ENCODE measurements at regions not wholly inside any gene's neighbourhood (a gene's known extent, or its start where the extent isn't known, plus 50 kb on each side); places are given as distances from the start of the nearest gene placed in this dataset.

- no peak for TF ChIP-seq CTCF (IDR thresholded peaks at IDR 0.05)
- H3K36me3 ChIP-seq, result no peaks in the 10 kb centered on the region
- H3K4me3 ChIP-seq (ENCODE audit: low read depth in 1 of 2, low read length in 1 of 2), result no peak overlapping the region
- no peak overlapping the region for H3K27ac ChIP-seq
- no peaks in the 10 kb centered on the region for H3K4me1 ChIP-seq (ENCODE audit: control insufficient read depth in 1 of 2, insufficient read depth in 1 of 2, low read depth in 1 of 2, low read length in 1 of 2)
- H3K9me3 ChIP-seq, result no peaks in the 10 kb centered on the region
- H3K27me3 ChIP-seq, result peaks cover 5% of the 10 kb centered on the region
These were observed 102.1 kb downstream of the RASSF10 start for GRCh38 chr11:13110929-13111812.

GRCh38 chr11:13111813-13112130, 102.7 kb downstream of the RASSF10 start:
- TF ChIP-seq CTCF (IDR thresholded peaks at IDR 0.05), result no peak

GRCh38 chr11:13114566-13115379, 105.7 kb downstream of the RASSF10 start:
- Histone ChIP-seq H3K36me3 (no peaks in the 10 kb centered on the region), H3K27me3 (no peaks in the 10 kb centered on the region), H3K27ac (no peak overlapping the region), H3K9me3 (no peaks in the 10 kb centered on the region), H3K4me3 (ENCODE audit: low read depth in 1 of 2, low read length in 1 of 2) (no peak overlapping the region), H3K4me1 (ENCODE audit: control insufficient read depth in 1 of 2, insufficient read depth in 1 of 2, low read depth in 1 of 2, low read length in 1 of 2) (no peaks in the 10 kb centered on the region)
- no peak for TF ChIP-seq CTCF (IDR thresholded peaks at IDR 0.05)

More at GRCh38 chr11:13111813-13112130, 102.7 kb downstream of the RASSF10 start:
- peaks cover 5% of the 10 kb centered on the region for H3K27me3 ChIP-seq
- H3K9me3 ChIP-seq, result no peaks in the 10 kb centered on the region
- no peak overlapping the region for H3K4me3 ChIP-seq (ENCODE audit: low read depth in 1 of 2, low read length in 1 of 2)
- H3K4me1 ChIP-seq (ENCODE audit: control insufficient read depth in 1 of 2, insufficient read depth in 1 of 2, low read depth in 1 of 2, low read length in 1 of 2), result no peaks in the 10 kb centered on the region
- no peak overlapping the region for H3K27ac ChIP-seq
- no peaks in the 10 kb centered on the region for H3K36me3 ChIP-seq

GRCh38 chr11:13115380-13115675, 106.2 kb downstream of the RASSF10 start:
- H3K9me3 ChIP-seq, result no peaks in the 10 kb centered on the region
- no peaks in the 10 kb centered on the region for H3K4me1 ChIP-seq (ENCODE audit: control insufficient read depth in 1 of 2, insufficient read depth in 1 of 2, low read depth in 1 of 2, low read length in 1 of 2)
- no peak overlapping the region for H3K27ac ChIP-seq
- H3K36me3 ChIP-seq, result no peaks in the 10 kb centered on the region
- H3K27me3 ChIP-seq, result no peaks in the 10 kb centered on the region
- TF ChIP-seq CTCF (IDR thresholded peaks at IDR 0.05), result no peak
- no peak overlapping the region for H3K4me3 ChIP-seq (ENCODE audit: low read depth in 1 of 2, low read length in 1 of 2)

- Histone ChIP-seq H3K36me3 (no peaks in the 10 kb centered on the region), H3K4me3 (ENCODE audit: low read depth in 1 of 2, low read length in 1 of 2) (no peak overlapping the region), H3K4me1 (ENCODE audit: control insufficient read depth in 1 of 2, insufficient read depth in 1 of 2, low read depth in 1 of 2, low read length in 1 of 2) (no peaks in the 10 kb centered on the region), H3K27ac (no peak overlapping the region), H3K27me3 (no peaks in the 10 kb centered on the region), H3K9me3 (no peaks in the 10 kb centered on the region)
- no peak for TF ChIP-seq CTCF (IDR thresholded peaks at IDR 0.05)
These were observed 107.4 kb downstream of the RASSF10 start for GRCh38 chr11:13116491-13116890.

Data from neutrophil (primary cell).